ENCODE measurements at regions not wholly inside any gene's neighbourhood (a gene's known extent, or its start where the extent isn't known, plus 50 kb on each side); places are given as distances from the start of the nearest gene placed in this dataset.
"Not testable (repeated sequence)": the region's sequence is repeated elsewhere in the genome, so short reads cannot be mapped to it uniquely, and the experiment has no call there.

DNA sequence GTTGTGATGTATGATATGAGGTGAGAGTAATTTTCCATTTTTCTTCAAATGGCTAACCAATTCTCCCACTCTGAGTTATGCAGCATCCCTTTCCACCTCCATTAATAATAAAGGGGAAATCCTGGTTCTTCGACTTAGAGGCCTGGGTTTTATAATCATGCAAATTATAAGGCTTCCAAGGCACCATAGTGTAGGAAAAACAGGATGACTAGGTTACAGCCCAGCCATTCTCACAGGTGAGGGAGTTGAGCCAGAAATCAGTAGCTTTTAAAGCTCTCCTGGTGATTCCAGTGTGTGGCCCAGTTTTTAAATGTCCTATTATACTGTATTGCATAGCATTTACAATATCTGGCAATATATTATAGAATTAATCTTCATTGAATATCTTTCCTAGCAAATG lies 203.1 kb downstream of the ARHGEF9 start:
- Histone ChIP-seq H3K4me3 (no peak overlapping the region), H3K27ac (no peak overlapping the region), H3K9me3 (no peaks in the 10 kb centered on the region), H3K36me3 (ENCODE audit: low read depth, missing control alignments) (no peaks in the 10 kb centered on the region), H3K27me3 (no peaks in the 10 kb centered on the region), H3K4me1 (no peaks in the 10 kb centered on the region)
- no peak for TF ChIP-seq POLR2A (IDR thresholded peaks at IDR 0.05)
- TF ChIP-seq, protein P1, sequence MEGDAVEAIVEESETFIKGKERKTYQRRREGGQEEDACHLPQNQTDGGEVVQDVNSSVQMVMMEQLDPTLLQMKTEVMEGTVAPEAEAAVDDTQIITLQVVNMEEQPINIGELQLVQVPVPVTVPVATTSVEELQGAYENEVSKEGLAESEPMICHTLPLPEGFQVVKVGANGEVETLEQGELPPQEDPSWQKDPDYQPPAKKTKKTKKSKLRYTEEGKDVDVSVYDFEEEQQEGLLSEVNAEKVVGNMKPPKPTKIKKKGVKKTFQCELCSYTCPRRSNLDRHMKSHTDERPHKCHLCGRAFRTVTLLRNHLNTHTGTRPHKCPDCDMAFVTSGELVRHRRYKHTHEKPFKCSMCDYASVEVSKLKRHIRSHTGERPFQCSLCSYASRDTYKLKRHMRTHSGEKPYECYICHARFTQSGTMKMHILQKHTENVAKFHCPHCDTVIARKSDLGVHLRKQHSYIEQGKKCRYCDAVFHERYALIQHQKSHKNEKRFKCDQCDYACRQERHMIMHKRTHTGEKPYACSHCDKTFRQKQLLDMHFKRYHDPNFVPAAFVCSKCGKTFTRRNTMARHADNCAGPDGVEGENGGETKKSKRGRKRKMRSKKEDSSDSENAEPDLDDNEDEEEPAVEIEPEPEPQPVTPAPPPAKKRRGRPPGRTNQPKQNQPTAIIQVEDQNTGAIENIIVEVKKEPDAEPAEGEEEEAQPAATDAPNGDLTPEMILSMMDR (IDR thresholded peaks at IDR 0.05) = no peak
- no peak for DNase-seq
- WGBS, 2 donors = 62 to 73% methylated on average over 1 of the region's 1 CpG
- intact Hi-C loops (cut with DNase I; ENCODE audit: low total_unique reads) = no loop called here

GRCh38 chrX:63581398-63581797 lies 203.6 kb downstream of the ARHGEF9 start:
- Histone ChIP-seq H3K4me1 (no peaks in the 10 kb centered on the region), H3K4me3 (no peak overlapping the region), H3K36me3 (ENCODE audit: low read depth, missing control alignments) (no peaks in the 10 kb centered on the region), H3K9me3 (no peaks in the 10 kb centered on the region), H3K27me3 (no peaks in the 10 kb centered on the region), H3K27ac (no peak overlapping the region)
- intact Hi-C loops (cut with DNase I; ENCODE audit: low total_unique reads) = no loop called here
- TF ChIP-seq, protein P1 (IDR thresholded peaks at IDR 0.05) = no peak
- TF ChIP-seq POLR2A (IDR thresholded peaks at IDR 0.05) = no peak
- no peak for DNase-seq
- WGBS, 2 donors = 53 to 61% methylated on average over 5 of the region's 5 CpGs

GRCh38 chrX:63576533-63576932 lies 208.5 kb downstream of the ARHGEF9 start:
- intact Hi-C loops (cut with DNase I; ENCODE audit: low total_unique reads) = no loop called here
- no peak overlapping the region for H3K27ac ChIP-seq
- H3K27me3 ChIP-seq = no peaks in the 10 kb centered on the region
- H3K36me3 ChIP-seq (ENCODE audit: low read depth, missing control alignments) = no peaks in the 10 kb centered on the region
- no peak for DNase-seq
- H3K4me3 ChIP-seq = no peak overlapping the region
- 63 to 73% methylated on average over 1 of the region's 1 CpG for WGBS, 2 donors
- H3K9me3 ChIP-seq = no peaks in the 10 kb centered on the region
- no peaks in the 10 kb centered on the region for H3K4me1 ChIP-seq
- no peak for TF ChIP-seq POLR2A (IDR thresholded peaks at IDR 0.05)
- TF ChIP-seq, protein P1 (IDR thresholded peaks at IDR 0.05) = no peak

DNA sequence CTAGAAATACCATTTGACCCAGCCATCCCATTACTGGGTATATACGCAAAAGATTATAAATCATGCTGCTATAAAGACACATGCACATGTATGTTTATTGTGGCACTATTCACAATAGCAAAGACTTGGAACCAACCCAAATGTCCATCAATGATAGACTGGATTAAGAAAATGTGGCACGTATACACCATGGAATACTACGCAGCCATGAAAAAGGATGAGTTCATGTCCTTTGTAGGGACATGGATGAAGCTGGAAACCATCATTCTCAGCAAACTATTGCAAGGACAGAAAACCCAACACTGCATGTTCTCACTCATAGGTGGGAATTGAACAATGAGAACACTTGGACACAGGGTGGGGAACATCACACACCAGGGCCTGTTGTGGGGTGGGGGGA lies 209.3 kb downstream of the ARHGEF9 start:
- H3K9me3 ChIP-seq; H3K4me3 ChIP-seq; intact Hi-C loops (cut with DNase I; ENCODE audit: low total_unique reads); H3K36me3 ChIP-seq (ENCODE audit: low read depth, missing control alignments); H3K27me3 ChIP-seq; H3K4me1 ChIP-seq; H3K27ac ChIP-seq; DNase-seq: not testable (repeated sequence)
- WGBS, 2 donors = 67 to 92% methylated on average over 2 to 3 of the region's 3 CpGs

DNA sequence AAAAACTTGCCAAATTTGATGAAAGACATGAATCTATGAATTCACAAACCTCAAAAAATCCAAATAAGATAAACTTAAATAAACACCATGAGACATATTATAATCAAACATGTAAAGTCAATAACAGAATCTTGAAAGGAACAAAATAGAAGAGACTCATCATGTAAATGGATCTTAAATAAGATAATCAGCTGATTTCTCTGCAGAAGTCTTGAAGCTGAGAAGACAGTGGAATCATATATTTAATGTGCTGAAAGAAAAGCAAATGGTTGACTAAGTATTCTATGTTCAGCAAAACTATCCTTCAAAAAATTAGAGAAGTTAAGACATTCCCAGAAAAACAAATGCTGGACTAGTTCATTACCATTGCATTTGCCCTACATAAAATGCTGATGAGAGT lies 215.7 kb upstream of the SPIN4 start:
- no peaks in the 10 kb centered on the region for H3K9me3 ChIP-seq
- H3K4me1 ChIP-seq = no peaks in the 10 kb centered on the region
- DNase-seq = no peak
- no peaks in the 10 kb centered on the region for H3K27me3 ChIP-seq
- intact Hi-C loops (cut with DNase I; ENCODE audit: low total_unique reads) = no loop called here
- TF ChIP-seq, protein P1 (IDR thresholded peaks at IDR 0.05) = no peak
- H3K4me3 ChIP-seq = no peak overlapping the region
- no peaks in the 10 kb centered on the region for H3K36me3 ChIP-seq (ENCODE audit: low read depth, missing control alignments)
- no peak overlapping the region for H3K27ac ChIP-seq
